AG04449 (cell line): ENCODE measurements at regions not wholly inside any gene's neighbourhood (a gene's known extent, or its start where the extent isn't known, plus 50 kb on each side); places are given as distances from the start of the nearest gene placed in this dataset.

Experiments used
- CTCF ChIA-PET: fragments of 350-600 bp; formaldehyde crosslinking; extraction: SDS; loops from one replicate; lab custom pipeline; 2021; ENCODE audit warnings: antibody characterized with exemption; lab: Yijun Ruan, JAX
- POLR2A ChIA-PET: fragments of 400-600, 350-600 bp; formaldehyde crosslinking; extraction: SDS; loops from one replicate; lab custom pipeline; 2020; ENCODE audit warnings: antibody characterized with exemption, inconsistent platforms; lab: Yijun Ruan, JAX
- DNase-seq: peaks from one replicate; pipeline ENCODE4 v3.0.0-alpha.2; 2010; ENCODE audit warnings: low read depth, low spot score
- H3K4me3 ChIP-seq: 2 replicates; pipeline ENCODE4 v1.5.1; 2011; ENCODE audit warnings: low read depth, mild to moderate bottlenecking, control low read depth, low read length
- TF ChIP-seq, protein P1 (sequence below): IDR thresholded peaks from one replicate; pipeline ENCODE4 v1.5.1; 2011; ENCODE audit warnings: mild to moderate bottlenecking, moderate library complexity, low read length, control low read depth, inconsistent platforms; ENCODE audit not compliant: insufficient read depth; ENCODE audit errors: missing control alignments

DNA sequence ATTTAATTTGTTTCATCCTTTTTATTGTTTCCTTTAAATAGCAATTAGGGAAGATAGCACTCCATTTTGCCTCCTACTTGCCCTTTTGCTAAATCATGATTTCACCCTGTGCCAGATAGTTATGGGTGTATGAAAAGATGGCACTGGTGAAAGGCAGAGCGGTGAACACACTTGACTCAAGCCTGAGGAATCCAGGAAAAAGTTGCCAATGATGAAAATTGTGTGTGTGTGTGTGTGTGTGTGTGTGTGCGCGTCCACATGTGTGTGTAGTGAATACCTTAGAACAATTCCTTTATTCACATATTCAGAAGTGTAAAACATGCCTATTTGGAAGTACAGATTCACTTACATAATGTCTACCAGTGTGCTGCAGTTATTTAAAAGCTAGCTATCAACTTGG, 123.8 kb downstream of the PTCSC3 start:
- DNase-seq = no peak
- H3K4me3 ChIP-seq = no peak overlapping the region
- TF ChIP-seq, protein P1, sequence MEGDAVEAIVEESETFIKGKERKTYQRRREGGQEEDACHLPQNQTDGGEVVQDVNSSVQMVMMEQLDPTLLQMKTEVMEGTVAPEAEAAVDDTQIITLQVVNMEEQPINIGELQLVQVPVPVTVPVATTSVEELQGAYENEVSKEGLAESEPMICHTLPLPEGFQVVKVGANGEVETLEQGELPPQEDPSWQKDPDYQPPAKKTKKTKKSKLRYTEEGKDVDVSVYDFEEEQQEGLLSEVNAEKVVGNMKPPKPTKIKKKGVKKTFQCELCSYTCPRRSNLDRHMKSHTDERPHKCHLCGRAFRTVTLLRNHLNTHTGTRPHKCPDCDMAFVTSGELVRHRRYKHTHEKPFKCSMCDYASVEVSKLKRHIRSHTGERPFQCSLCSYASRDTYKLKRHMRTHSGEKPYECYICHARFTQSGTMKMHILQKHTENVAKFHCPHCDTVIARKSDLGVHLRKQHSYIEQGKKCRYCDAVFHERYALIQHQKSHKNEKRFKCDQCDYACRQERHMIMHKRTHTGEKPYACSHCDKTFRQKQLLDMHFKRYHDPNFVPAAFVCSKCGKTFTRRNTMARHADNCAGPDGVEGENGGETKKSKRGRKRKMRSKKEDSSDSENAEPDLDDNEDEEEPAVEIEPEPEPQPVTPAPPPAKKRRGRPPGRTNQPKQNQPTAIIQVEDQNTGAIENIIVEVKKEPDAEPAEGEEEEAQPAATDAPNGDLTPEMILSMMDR = no peak
- ChIA-PET CTCF (interaction anchor here (2.5 kb wide), 1 partner anchor 18 kb away, joined by 13 read pairs; no protein-coding TSS in a partner anchor), POLR2A (no interaction called here)

DNA sequence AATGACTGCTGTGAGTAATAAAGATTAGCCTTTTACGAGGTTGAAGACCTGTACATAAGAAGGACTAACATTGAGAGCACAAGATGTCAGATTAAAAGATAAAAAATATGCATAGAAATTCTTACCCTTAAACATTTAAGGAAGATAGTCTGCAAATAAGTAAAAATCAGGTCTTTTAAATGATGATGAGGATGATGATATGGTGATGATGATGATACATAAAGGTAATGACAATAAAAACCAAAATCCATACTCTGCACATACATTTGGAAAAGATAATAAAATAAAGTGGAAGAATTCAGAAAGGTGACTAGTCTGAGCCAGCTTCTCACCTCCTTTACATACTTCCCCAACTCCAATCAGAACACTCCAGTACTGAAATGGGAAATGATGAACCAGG, 124.5 kb downstream of the PTCSC3 start:
- H3K4me3 ChIP-seq = no peak overlapping the region
- TF ChIP-seq, protein P1 = no peak
- CTCF ChIA-PET = interaction anchor here (2.5 kb wide), 1 partner anchor 18 kb away, joined by 13 read pairs; no protein-coding TSS in a partner anchor
- DNase-seq = no peak
- POLR2A ChIA-PET = no interaction called here

DNA sequence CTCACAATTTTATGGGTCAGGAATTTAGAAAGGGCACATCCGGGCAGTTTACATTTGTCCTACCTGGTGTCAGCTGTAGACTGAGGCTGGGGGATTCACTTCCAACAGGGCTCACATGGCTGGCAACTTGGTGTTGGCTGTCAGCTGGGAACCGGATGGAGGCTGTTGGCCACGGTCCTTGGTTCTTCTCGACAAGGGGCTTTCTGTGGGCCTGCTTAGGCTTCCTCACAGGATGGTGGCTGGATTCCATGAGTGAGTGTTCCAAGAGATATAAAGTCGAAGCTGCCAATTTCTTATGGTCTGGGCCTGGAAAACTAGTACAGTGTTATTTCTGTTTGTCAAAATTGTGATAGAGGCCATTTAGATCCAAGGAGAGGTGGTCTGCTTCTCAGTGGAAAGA, 127.9 kb downstream of the PTCSC3 start:
- TF ChIP-seq, protein P1 = no peak
- no peak for DNase-seq
- CTCF ChIA-PET = interaction anchor here (1.0 to 1.1 kb wide), 2 partner anchors 21 to 22 kb away, joined by 5 to 6 read pairs; no protein-coding TSS in a partner anchor
- POLR2A ChIA-PET = no interaction called here
- no peak overlapping the region for H3K4me3 ChIP-seq

DNA sequence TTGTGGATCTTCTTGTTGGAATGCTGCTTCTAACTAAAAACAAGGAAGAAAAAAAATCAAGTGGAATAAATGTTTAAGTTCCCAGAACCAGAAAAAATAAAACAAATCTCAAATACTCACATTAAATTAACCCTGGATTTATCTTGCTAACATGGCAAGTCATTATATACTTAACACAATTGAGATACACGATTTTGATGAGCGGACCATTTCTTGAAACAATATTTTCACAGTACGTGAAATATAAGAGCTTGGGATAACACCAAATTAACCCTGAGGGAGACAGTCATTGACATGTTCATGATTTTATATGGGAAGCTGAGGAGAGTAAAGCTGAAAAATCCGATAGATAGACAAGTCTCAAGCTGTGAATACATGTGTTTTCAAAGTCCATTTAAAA, 128.6 kb downstream of the PTCSC3 start:
- ChIA-PET CTCF (interaction anchor here (1.0 kb wide), 1 partner anchor 23 kb away, joined by 6 read pairs; no protein-coding TSS in a partner anchor), POLR2A (no interaction called here)
- TF ChIP-seq, protein P1 = no peak
- no peak overlapping the region for H3K4me3 ChIP-seq
- DNase-seq = no peak

DNA sequence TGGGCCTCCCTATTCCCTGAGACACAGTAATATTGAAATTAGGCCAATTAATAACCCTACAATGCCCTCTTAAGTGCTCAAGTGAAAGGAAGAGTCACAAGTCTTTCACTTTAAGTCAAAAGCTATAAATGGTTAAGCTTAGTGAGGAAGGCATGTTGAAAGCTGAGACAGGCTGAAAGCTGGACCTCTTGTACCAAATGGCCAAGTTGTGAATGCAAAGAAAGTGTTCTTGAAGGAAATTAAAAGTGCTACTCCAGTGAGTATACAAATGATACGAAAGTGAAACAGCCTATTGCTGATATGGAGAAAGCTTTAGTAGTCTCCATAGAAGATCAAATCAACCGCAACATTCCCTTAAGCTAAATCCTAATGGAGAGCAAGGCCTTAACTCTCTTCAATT, 140.8 kb downstream of the PTCSC3 start:
- ChIA-PET POLR2A (no interaction called here), CTCF (no interaction called here)
- DNase-seq = no peak
- H3K4me3 ChIP-seq = no peak overlapping the region
- TF ChIP-seq, protein P1 = no peak

DNA sequence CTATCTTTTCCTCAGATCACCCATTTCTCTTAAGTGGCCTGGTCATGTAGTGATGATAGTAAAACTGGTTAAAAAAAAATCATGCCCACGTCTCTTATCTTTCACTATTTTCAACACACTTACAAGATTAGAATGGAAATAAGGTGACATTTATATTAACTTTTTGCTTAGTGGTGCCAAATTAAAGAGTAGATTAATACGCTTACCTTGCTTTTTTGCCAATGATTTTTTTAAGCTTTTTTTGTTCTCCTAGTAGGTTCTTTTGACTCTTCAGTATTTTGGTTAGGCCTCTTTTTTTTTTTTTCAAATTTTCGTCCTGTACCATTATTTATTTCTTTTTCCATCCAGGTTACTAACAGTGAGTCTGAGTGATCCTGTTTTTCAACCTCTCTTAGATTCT, 147.9 kb downstream of the PTCSC3 start:
- ChIA-PET POLR2A (no interaction called here), CTCF (no interaction called here)
- DNase-seq = no peak

More for the DNA sequence above, 147.9 kb downstream of the PTCSC3 start:
- TF ChIP-seq, protein P1 = no peak
- no peak overlapping the region for H3K4me3 ChIP-seq
